A549 (cell line): ENCODE measurements at regions not wholly inside any gene's neighbourhood (a gene's known extent, or its start where the extent isn't known, plus 50 kb on each side); places are given as distances from the start of the nearest gene placed in this dataset.

Source experiments
- ATAC-seq, 2 experiments: fragments of 200-7000 bp in 1 of 2; fragments of >200 bp in 1 of 2; cut with Nextera tagmentation in 1 of 2; cut with Tn5 transposase in 1 of 2; 3 replicates each; pipeline versions ENCODE4 v1.8.0 to v1.9.1; 2018 to 2020; ENCODE audit warnings: mild to moderate bottlenecking in 1 of 2, moderate library complexity in 1 of 2
- CTCF ChIA-PET: fragments of 300-600 bp; sonication (Branson Sonifier 250); formaldehyde crosslinking; extraction: SDS; loops from one replicate; lab custom pipeline; 2021; ENCODE audit warnings: antibody characterized with exemption, inconsistent platforms; lab: Yijun Ruan, JAX
- POLR2A ChIA-PET: fragments of 350-600 bp; formaldehyde crosslinking; extraction: SDS; loops from one replicate; lab custom pipeline; 2021; ENCODE audit warnings: antibody characterized with exemption, inconsistent platforms; lab: Yijun Ruan, JAX
- DNase-seq, 2 experiments: peaks; one replicate each; pipeline versions ENCODE4 v3.0.0 to v3.0.0-alpha.2; 2011 to 2016; ENCODE audit warnings: low read depth in 1 of 2, low spot score in 1 of 2
- FAIRE-seq: peaks from 2 replicates; lab custom pipeline; 2011; peaks lifted over from hg19 to GRCh38; lab: Jason Lieb, UNC
- H3K27ac ChIP-seq, 2 experiments: fragments of >200 bp; sonication (Bioruptor Twin); formaldehyde crosslinking; 3 replicates each; pipeline ENCODE4 v1.5.1; 2016 to 2017
- H3K4me1 ChIP-seq: fragments of >200 bp; sonication (Bioruptor Twin); formaldehyde crosslinking; 3 replicates; pipeline ENCODE4 v1.6.1; 2016
- H3K4me2 ChIP-seq: fragments of >200 bp; sonication (Bioruptor Twin); formaldehyde crosslinking; 3 replicates; pipeline ENCODE4 v1.6.1; 2016
- H3K4me3 ChIP-seq: fragments of >200 bp; sonication (Bioruptor Twin); formaldehyde crosslinking; 3 replicates; pipeline ENCODE4 v1.5.1; 2016
- H3K9me3 ChIP-seq: fragments of >200 bp; sonication (Bioruptor Twin); formaldehyde crosslinking; 3 replicates; pipeline ENCODE4 v1.6.1; 2016
- CEBPB ChIP-seq, 2 experiments: fragments of >200 bp in 1 of 2; sonication (Bioruptor Twin) in 1 of 2; formaldehyde crosslinking in 1 of 2; IDR thresholded peaks; 2 replicates each; pipeline ENCODE4 v1.6.1; 2012 to 2016
- FOSB ChIP-seq: fragments of 250-450 bp; sonication (Bioruptor Pico); IDR thresholded peaks from 2 replicates; pipeline ENCODE4 v1.5.0; 2020; ENCODE audit warnings: mild to moderate bottlenecking, moderate library complexity
- FOSL2 ChIP-seq, 2 experiments: fragments of 450-650 bp in 1 of 2; fragments of >200 bp in 1 of 2; sonication (Bioruptor Twin) in 1 of 2; formaldehyde crosslinking; IDR thresholded peaks; 2 replicates each; pipeline versions ENCODE4 v1.5.0 to v1.6.1; 2016 to 2020; ENCODE audit warnings: mild to moderate bottlenecking in 1 of 2, moderate library complexity in 1 of 2
- GATA3 ChIP-seq: IDR thresholded peaks from 2 replicates; pipeline ENCODE4 v1.6.1; 2012; ENCODE audit warnings: borderline replicate concordance
- SREBF2 ChIP-seq: fragments of 450-650 bp; IDR thresholded peaks from 2 replicates; pipeline ENCODE4 v1.6.1; 2014; ENCODE audit warnings: mild to moderate bottlenecking, moderate library complexity
- TP53 ChIP-seq: fragments of 250-450 bp; sonication (Bioruptor Pico); IDR thresholded peaks from 2 replicates; pipeline ENCODE4 v1.5.0; 2021; ENCODE audit warnings: mild to moderate bottlenecking, moderate library complexity
- WGBS: methylation state at CpG from one replicate; pipeline ENCODE4 v1.1.6; 2017; ENCODE audit errors: missing lambda C conversion rate; 5-methylcytosine and 5-hydroxymethylcytosine counted together
- TF ChIP-seq, protein P1 (sequence below): fragments of 450-650 bp; IDR thresholded peaks from 2 replicates; pipeline ENCODE4 v1.6.1; 2014; ENCODE audit warnings: antibody characterized with exemption
- TF ChIP-seq, protein P2 (sequence below): fragments of 250-450 bp; sonication (Bioruptor Pico); IDR thresholded peaks from 2 replicates; pipeline ENCODE4 v1.5.0; 2020; ENCODE audit warnings: low read depth, mild to moderate bottlenecking, moderate library complexity
- TF ChIP-seq, protein P3 (sequence below): IDR thresholded peaks from 2 replicates; pipeline ENCODE4 v1.6.1; 2012
- TF ChIP-seq, protein P4 (sequence below): fragments of 200-600 bp; sonication (generic); IDR thresholded peaks from 2 replicates; pipeline ENCODE4 v1.6.1; 2016; ENCODE audit warnings: antibody characterized with exemption, mild to moderate bottlenecking, moderate library complexity
- TF ChIP-seq, protein P5 (sequence below): IDR thresholded peaks from 2 replicates; pipeline ENCODE4 v1.6.1; 2012; ENCODE audit warnings: low read depth, borderline replicate concordance
- TF ChIP-seq, protein P6 (sequence below): fragments of >200 bp; sonication (Bioruptor Twin); formaldehyde crosslinking; IDR thresholded peaks from 3 replicates; pipeline ENCODE4 v1.6.1; 2016

DNA sequence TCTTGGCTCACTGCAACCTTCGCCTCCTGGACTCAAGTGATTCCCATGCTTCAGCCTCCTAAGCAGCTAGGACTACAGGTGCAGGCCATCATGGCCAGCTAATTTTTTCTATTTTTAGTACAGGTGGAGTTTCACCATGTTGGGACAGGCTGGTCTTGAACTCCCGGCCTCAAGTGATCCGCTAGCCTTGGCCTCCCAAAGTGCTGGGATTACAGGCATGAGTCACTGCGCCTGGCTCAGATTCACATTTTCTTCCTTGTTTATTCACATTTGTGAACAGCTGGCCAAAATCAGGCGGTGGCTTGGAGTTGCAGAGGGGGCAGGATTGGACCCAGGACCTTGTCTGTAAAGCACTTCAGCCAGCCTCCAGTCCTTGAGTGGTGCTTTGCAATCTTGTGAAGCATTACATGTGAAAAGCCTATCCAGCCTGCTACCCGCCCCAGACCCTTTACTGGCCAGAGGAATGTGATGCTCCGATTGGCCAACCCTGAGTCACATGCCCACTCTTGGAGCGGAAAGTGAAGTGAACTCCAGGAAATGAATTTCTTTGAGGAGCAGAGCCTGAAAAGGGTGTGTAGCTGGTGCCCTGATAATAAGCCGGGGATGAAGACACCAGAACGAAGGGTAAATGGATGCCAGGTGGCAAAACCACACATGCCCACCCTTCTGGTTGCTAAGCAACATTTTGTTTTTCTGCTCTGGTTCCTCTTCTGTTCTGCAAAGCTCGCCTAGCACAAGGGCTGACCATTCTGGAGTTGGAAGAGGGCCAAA lies 62.6 kb upstream of the PTPRJ start:
- DNase-seq (peak; percentile 80 to 94), ATAC-seq (peak; percentile 80 to 93), FAIRE-seq (no peak)
- TF ChIP-seq, protein P1, sequence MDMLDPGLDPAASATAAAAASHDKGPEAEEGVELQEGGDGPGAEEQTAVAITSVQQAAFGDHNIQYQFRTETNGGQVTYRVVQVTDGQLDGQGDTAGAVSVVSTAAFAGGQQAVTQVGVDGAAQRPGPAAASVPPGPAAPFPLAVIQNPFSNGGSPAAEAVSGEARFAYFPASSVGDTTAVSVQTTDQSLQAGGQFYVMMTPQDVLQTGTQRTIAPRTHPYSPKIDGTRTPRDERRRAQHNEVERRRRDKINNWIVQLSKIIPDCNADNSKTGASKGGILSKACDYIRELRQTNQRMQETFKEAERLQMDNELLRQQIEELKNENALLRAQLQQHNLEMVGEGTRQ = peak; percentile 94
- TF ChIP-seq CEBPB (IDR thresholded peaks at IDR 0.05) (peak in 1 of 2 experiments; percentile 15; a peak in 1 of 4 replicates), SREBF2 (no peak), FOSL2 (IDR thresholded peaks at IDR 0.05) (no peak), FOSL2 (CRISPR knock-in tag; IDR thresholded peaks at IDR 0.05) (peak; percentile 89), FOSB (CRISPR knock-in tag) (0 out of 2 replicates have a peak, but pooled peaks have one; percentile 61)
- TF ChIP-seq, protein P2, sequence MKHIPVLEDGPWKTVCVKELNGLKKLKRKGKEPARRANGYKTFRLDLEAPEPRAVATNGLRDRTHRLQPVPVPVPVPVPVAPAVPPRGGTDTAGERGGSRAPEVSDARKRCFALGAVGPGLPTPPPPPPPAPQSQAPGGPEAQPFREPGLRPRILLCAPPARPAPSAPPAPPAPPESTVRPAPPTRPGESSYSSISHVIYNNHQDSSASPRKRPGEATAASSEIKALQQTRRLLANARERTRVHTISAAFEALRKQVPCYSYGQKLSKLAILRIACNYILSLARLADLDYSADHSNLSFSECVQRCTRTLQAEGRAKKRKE (CRISPR knock-in tag) = peak; percentile 28; the same call in 1 of the 2 replicates
- TF ChIP-seq, protein P3, sequence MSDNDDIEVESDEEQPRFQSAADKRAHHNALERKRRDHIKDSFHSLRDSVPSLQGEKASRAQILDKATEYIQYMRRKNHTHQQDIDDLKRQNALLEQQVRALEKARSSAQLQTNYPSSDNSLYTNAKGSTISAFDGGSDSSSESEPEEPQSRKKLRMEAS = peak; percentile 41
- TF ChIP-seq, protein P4, sequence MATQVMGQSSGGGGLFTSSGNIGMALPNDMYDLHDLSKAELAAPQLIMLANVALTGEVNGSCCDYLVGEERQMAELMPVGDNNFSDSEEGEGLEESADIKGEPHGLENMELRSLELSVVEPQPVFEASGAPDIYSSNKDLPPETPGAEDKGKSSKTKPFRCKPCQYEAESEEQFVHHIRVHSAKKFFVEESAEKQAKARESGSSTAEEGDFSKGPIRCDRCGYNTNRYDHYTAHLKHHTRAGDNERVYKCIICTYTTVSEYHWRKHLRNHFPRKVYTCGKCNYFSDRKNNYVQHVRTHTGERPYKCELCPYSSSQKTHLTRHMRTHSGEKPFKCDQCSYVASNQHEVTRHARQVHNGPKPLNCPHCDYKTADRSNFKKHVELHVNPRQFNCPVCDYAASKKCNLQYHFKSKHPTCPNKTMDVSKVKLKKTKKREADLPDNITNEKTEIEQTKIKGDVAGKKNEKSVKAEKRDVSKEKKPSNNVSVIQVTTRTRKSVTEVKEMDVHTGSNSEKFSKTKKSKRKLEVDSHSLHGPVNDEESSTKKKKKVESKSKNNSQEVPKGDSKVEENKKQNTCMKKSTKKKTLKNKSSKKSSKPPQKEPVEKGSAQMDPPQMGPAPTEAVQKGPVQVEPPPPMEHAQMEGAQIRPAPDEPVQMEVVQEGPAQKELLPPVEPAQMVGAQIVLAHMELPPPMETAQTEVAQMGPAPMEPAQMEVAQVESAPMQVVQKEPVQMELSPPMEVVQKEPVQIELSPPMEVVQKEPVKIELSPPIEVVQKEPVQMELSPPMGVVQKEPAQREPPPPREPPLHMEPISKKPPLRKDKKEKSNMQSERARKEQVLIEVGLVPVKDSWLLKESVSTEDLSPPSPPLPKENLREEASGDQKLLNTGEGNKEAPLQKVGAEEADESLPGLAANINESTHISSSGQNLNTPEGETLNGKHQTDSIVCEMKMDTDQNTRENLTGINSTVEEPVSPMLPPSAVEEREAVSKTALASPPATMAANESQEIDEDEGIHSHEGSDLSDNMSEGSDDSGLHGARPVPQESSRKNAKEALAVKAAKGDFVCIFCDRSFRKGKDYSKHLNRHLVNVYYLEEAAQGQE = no peak
- TF ChIP-seq, protein P5, sequence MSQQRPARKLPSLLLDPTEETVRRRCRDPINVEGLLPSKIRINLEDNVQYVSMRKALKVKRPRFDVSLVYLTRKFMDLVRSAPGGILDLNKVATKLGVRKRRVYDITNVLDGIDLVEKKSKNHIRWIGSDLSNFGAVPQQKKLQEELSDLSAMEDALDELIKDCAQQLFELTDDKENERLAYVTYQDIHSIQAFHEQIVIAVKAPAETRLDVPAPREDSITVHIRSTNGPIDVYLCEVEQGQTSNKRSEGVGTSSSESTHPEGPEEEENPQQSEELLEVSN = peak; percentile 67
- TF ChIP-seq, protein P6, sequence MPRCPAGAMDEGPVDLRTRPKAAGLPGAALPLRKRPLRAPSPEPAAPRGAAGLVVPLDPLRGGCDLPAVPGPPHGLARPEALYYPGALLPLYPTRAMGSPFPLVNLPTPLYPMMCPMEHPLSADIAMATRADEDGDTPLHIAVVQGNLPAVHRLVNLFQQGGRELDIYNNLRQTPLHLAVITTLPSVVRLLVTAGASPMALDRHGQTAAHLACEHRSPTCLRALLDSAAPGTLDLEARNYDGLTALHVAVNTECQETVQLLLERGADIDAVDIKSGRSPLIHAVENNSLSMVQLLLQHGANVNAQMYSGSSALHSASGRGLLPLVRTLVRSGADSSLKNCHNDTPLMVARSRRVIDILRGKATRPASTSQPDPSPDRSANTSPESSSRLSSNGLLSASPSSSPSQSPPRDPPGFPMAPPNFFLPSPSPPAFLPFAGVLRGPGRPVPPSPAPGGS = 0 out of 3 replicates have a peak, but pooled peaks have one; percentile 20
- Histone ChIP-seq H3K4me2 (peak overlapping the region; percentile 63), H3K4me3 (no peak overlapping the region), H3K4me1 (peaks cover 53% of the 10 kb centered on the region), H3K27ac (peak overlapping the region; percentile 73 to 76), H3K9me3 (no peaks in the 10 kb centered on the region)
- ChIA-PET CTCF (interaction anchor here (0.7 to 1.5 kb wide), 3 partner anchors 12 to 21 kb away, joined by 3 to 10 read pairs (median 4); no protein-coding TSS in a partner anchor), POLR2A (interaction anchor here (0.6 kb wide), 1 partner anchor 76 kb away, joined by 3 read pairs; no protein-coding TSS in a partner anchor)
- 51% methylated on average over 11 of the region's 11 CpGs for WGBS

DNA sequence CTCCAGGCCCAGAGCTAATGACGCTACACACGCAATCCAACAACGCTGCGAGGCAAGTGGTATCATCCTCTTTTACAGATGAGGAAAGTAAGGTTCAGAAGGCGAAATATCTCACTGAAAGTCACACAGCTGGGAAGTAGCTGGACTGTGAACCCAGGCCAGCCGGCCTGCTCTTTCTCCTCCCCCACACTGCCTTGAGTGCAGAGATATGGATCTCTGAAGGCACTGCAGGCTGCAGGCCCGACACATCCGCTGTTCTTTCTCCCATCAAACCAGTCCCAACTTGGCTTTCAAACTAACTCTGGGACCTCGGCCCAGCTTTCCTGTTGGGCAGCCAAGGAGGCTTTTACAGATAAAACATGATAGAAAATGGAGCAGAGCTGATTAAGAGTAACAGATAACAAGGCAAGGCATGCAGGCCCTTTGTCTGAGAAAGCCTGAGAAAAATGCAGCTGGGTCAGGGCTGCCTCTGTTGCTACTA lies 64.0 kb upstream of the PTPRJ start:
- 81% methylated on average over 9 of the region's 9 CpGs for WGBS
- Histone ChIP-seq H3K27ac (peak overlapping the region; percentile 24 to 69; a peak in 4 of 6 replicates), H3K9me3 (no peaks in the 10 kb centered on the region), H3K4me2 (no peak overlapping the region), H3K4me3 (no peak overlapping the region), H3K4me1 (peaks cover 54% of the 10 kb centered on the region)
- ChIA-PET CTCF (interaction anchor here (1.7 kb wide), 1 partner anchor 18 kb away, joined by 5 read pairs; no protein-coding TSS in a partner anchor), POLR2A (interaction anchor here (1.3 kb wide), 1 partner anchor 15 kb away, joined by 3 read pairs; no protein-coding TSS in a partner anchor)
- FAIRE-seq = no peak
- no peak for DNase-seq
- no peak for ATAC-seq
- TF ChIP-seq TP53 (CRISPR knock-in tag) (no peak), GATA3 (0 out of 2 replicates have a peak, but pooled peaks have one; percentile 28)
